ENCODE measurements at regions not wholly inside any gene's neighbourhood (a gene's known extent, or its start where the extent isn't known, plus 50 kb on each side); places are given as distances from the start of the nearest gene placed in this dataset.
"Not testable (repeated sequence)": the region's sequence is repeated elsewhere in the genome, so short reads cannot be mapped to it uniquely, and the experiment has no call there.

DNA sequence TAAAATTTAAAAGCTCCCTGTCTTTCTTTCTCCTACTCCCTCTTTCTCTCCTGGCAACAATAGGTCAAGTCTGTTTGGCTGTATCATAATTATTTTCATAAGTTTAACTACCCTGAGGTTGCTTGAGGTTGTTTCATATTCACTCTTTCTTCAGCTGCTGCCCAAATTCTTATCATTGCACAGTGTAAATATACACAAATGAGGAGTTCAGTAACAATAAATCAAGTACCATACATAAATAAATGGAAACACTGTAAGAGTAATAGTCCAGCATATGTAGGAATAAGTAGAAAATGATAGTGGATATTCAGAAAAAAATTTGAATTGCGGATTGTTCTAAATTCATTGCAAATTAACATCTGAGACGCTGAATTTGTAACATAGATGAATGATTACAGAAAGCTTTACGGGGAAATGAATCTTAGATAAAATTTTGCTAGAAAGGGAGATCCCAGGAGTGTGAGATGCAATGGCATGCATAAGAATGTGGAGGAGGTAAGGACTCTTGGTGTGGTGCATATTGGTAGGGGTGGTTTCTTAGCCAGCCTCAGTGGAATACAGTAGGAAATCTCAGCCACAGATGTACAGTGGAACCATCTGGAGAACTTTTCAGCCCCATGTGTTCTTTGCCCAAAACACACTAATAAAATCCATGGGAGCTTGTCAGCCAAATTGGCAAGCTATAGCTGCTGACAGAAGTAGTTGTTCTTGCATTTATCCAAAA, 480.7 kb downstream of the HTR1B start:
- no peak overlapping the region for H3K4me3 ChIP-seq (ENCODE audit: low read depth, low read length)
- TF ChIP-seq, protein P1, sequence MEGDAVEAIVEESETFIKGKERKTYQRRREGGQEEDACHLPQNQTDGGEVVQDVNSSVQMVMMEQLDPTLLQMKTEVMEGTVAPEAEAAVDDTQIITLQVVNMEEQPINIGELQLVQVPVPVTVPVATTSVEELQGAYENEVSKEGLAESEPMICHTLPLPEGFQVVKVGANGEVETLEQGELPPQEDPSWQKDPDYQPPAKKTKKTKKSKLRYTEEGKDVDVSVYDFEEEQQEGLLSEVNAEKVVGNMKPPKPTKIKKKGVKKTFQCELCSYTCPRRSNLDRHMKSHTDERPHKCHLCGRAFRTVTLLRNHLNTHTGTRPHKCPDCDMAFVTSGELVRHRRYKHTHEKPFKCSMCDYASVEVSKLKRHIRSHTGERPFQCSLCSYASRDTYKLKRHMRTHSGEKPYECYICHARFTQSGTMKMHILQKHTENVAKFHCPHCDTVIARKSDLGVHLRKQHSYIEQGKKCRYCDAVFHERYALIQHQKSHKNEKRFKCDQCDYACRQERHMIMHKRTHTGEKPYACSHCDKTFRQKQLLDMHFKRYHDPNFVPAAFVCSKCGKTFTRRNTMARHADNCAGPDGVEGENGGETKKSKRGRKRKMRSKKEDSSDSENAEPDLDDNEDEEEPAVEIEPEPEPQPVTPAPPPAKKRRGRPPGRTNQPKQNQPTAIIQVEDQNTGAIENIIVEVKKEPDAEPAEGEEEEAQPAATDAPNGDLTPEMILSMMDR (IDR thresholded peaks at IDR 0.05; ENCODE audit: borderline replicate concordance, insufficient read depth, low read depth, low read length), result no peak

- TF ChIP-seq, protein P1 (IDR thresholded peaks at IDR 0.05; ENCODE audit: borderline replicate concordance, insufficient read depth, low read depth, low read length), result no peak
- H3K4me3 ChIP-seq (ENCODE audit: low read depth, low read length), result no peak overlapping the region
Measured at GRCh38 chr6:76972474-76972873, 490.8 kb downstream of the HTR1B start.

DNA sequence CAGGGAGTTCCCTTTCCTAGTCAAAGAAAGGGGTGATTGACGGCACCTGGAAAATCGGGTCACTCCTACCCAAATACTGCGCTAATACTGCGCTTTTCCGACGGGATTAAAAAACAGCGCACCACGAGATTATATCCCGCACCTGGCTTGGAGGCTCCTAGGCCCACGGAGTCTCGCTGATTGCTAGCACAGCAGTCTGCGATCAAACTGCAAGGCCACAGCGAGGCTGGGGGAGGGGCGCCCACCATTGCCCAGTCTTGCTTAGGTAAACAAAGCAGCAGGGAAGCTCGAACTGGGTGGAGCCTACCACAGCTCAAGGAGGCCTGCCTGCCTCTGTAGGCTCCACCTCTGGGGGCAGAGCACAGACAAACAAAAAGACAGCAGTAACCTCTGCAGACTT, 504.1 kb downstream of the HTR1B start:
- H3K4me3 ChIP-seq (ENCODE audit: low read depth, low read length), result not testable (repeated sequence)

DNA sequence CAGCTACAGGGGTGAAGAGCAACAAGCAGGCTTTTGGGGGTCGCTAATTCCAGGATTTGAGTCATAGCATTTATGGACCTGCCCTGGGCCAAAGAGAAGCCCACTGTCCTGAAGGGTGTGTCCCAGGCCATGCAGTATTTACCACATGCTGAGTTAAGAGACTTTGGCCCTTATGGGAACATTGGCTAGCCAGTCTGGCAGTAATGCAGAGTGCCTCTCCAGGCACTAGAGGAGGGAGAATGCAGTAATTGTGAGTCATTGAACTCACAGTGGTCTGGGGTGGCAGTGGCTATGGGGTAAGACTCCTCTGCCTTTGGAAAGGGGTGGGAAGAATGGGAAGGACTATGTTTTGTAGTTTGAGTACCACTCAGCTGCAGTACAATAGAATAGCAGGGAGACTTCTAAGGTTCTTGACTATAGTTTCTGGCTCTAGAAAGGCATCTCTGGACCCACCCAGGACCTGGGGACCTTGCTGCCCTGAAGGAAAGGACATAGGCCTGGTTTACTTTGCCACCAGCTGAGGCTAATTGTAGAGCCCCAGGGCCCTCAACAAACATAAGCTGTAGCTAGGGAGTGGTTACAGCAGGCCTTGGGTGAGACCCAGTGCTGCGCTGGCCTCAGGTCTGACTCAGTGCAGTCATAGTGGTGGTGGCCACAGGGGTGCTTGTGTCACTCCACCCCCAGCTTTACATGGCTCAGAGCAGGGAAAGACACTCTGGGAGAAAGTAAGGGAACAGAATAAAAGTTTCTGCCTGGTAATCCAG, 520.9 kb downstream of the HTR1B start:
- H3K4me3 ChIP-seq (ENCODE audit: low read depth, low read length), result no peak overlapping the region
- TF ChIP-seq, protein P1 (IDR thresholded peaks at IDR 0.05; ENCODE audit: borderline replicate concordance, insufficient read depth, low read depth, low read length), result no peak

GRCh38 chr6:76940191-76940590, 523.1 kb downstream of the HTR1B start:
- H3K4me3 ChIP-seq (ENCODE audit: low read depth, low read length), result no peak overlapping the region
- TF ChIP-seq, protein P1 (IDR thresholded peaks at IDR 0.05; ENCODE audit: borderline replicate concordance, insufficient read depth, low read depth, low read length), result no peak

DNA sequence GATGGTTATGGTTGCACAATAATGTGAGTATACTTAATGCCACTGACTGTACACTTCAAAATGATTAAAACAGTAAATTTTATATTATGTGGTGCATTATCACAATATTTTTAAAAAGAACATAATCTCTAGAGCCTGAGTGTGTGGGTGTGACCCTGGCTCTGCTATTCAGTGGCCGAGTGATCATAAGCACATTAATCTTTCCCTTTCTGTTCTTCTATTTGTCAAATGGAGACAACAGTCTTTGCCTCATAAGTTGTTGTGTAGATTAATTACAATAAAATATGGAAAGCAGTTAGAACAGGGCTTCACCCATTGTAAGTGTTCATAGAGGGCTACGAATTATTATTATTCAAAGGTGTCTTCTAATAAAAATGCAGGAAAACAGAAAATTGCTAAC, 548.6 kb downstream of the HTR1B start:
- no peak overlapping the region for H3K4me3 ChIP-seq (ENCODE audit: low read depth, low read length)
- TF ChIP-seq, protein P1 (IDR thresholded peaks at IDR 0.05; ENCODE audit: borderline replicate concordance, insufficient read depth, low read depth, low read length), result no peak

DNA sequence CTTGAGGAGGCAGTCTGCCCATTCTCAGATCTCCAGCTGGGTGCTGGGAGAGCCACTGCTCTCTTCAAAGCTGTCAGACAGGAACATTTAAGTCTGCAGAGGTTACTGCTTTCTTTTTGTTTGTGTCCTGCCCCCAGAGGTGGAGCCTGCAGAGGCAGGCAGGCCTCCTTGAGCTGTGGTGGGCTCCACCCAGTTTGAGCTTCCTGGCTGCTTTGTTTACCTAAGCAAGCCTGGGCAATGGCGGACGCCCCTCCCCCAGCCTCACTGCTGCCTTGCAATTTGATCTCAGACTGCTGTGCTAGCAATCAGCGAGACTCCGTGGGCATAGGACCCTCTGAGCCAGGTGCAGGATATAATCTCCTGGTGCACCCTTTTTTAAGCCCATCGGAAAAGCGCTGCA, 557.8 kb downstream of the HTR1B start:
- not testable (repeated sequence) for H3K4me3 ChIP-seq (ENCODE audit: low read depth, low read length)

- H3K4me3 ChIP-seq (ENCODE audit: low read depth, low read length), result no peak overlapping the region
- TF ChIP-seq, protein P1 (IDR thresholded peaks at IDR 0.05; ENCODE audit: borderline replicate concordance, insufficient read depth, low read depth, low read length), result no peak
Measured at GRCh38 chr6:76892542-76892941, 570.7 kb downstream of the HTR1B start.

All from GM12875 (cell line).